Upper lobe of right lung (tissue), 1 donor: ENCODE measurements at regions not wholly inside any gene's neighbourhood (a gene's known extent, or its start where the extent isn't known, plus 50 kb on each side); places are given as distances from the start of the nearest gene placed in this dataset.

Experiments
- ATAC-seq: fragments of 200-7000 bp; cut with Tn5 transposase; one replicate; pipeline ENCODE4 v1.9.1; 2020; ENCODE audit warnings: mild to moderate bottlenecking, moderate library complexity
- DNase-seq: peaks from one replicate; pipeline ENCODE4 v3.0.0-alpha.2; 2020
- H3K27ac ChIP-seq: fragments of 200-600 bp; one replicate; pipeline ENCODE4 v1.8.0; 2022
- H3K27me3 ChIP-seq: fragments of 200-600 bp; one replicate; pipeline ENCODE4 v1.8.0; 2022; ENCODE audit warnings: mild to moderate bottlenecking
- H3K36me3 ChIP-seq: fragments of 200-600 bp; one replicate; pipeline ENCODE4 v1.8.0; 2022
- H3K4me1 ChIP-seq: fragments of 200-600 bp; one replicate; pipeline ENCODE4 v1.8.0; 2022
- H3K4me3 ChIP-seq: fragments of 200-600 bp; one replicate; pipeline ENCODE4 v1.8.0; 2022; ENCODE audit warnings: mild to moderate bottlenecking
- H3K9me3 ChIP-seq: fragments of 200-600 bp; one replicate; pipeline ENCODE4 v1.8.0; 2022
- CTCF ChIP-seq: fragments of 200-600 bp; IDR thresholded peaks from one replicate; pipeline ENCODE4 v1.8.0; 2022; ENCODE audit warnings: antibody characterized with exemption
- intact Hi-C: fragments of 100-400 bp; cut with DNase I; formaldehyde crosslinking; loops from one replicate; pipeline ENCODE4 v1.11.0; 2022
- donor health status: DM: no; HTN: yes; CAD: no; lungs with severe emphysema.

- TF ChIP-seq CTCF, result no peak
- Histone ChIP-seq H3K27me3 (no peaks in the 10 kb centered on the region), H3K4me3 (no peak overlapping the region), H3K9me3 (no peaks in the 10 kb centered on the region), H3K27ac (no peak overlapping the region), H3K36me3 (no peaks in the 10 kb centered on the region), H3K4me1 (peaks cover 7% of the 10 kb centered on the region)
- DNase-seq, result no peak
- intact Hi-C loops, result no loop called here
- no peak for ATAC-seq
Measured at GRCh38 chr6:21348146-21348503, 245.4 kb upstream of the SOX4 start.

- ATAC-seq (peak; percentile 93), DNase-seq (peak; percentile 70)
- TF ChIP-seq CTCF, result no peak
- Histone ChIP-seq H3K9me3 (no peaks in the 10 kb centered on the region), H3K4me1 (peaks cover 7% of the 10 kb centered on the region), H3K36me3 (no peaks in the 10 kb centered on the region), H3K27me3 (no peaks in the 10 kb centered on the region), H3K27ac (no peak overlapping the region), H3K4me3 (no peak overlapping the region)
- intact Hi-C loops, result no loop called here
Measured at GRCh38 chr6:21348504-21349195, 244.9 kb upstream of the SOX4 start.

GRCh38 chr6:21349834-21350233, 243.7 kb upstream of the SOX4 start:
- H3K27me3 ChIP-seq, result no peaks in the 10 kb centered on the region
- no peak overlapping the region for H3K27ac ChIP-seq
- no peak overlapping the region for H3K4me3 ChIP-seq
- intact Hi-C loops, result no loop called here
- H3K4me1 ChIP-seq, result peaks cover 7% of the 10 kb centered on the region
- TF ChIP-seq CTCF, result no peak
- H3K9me3 ChIP-seq, result no peaks in the 10 kb centered on the region
- ATAC-seq, result no peak
- no peaks in the 10 kb centered on the region for H3K36me3 ChIP-seq
- no peak for DNase-seq

GRCh38 chr6:21350926-21351325, 242.6 kb upstream of the SOX4 start:
- H3K36me3 ChIP-seq, result no peaks in the 10 kb centered on the region
- intact Hi-C loops, result no loop called here
- TF ChIP-seq CTCF, result no peak
- no peaks in the 10 kb centered on the region for H3K27me3 ChIP-seq
- no peak overlapping the region for H3K4me3 ChIP-seq
- H3K27ac ChIP-seq, result no peak overlapping the region
- DNase-seq, result no peak
- peaks cover 7% of the 10 kb centered on the region for H3K4me1 ChIP-seq
- H3K9me3 ChIP-seq, result no peaks in the 10 kb centered on the region
- ATAC-seq, result no peak

GRCh38 chr6:21352131-21352530, 241.4 kb upstream of the SOX4 start:
- H3K4me3 ChIP-seq, result no peak overlapping the region
- H3K9me3 ChIP-seq, result no peaks in the 10 kb centered on the region
- no peak for TF ChIP-seq CTCF
- H3K4me1 ChIP-seq, result peaks cover 7% of the 10 kb centered on the region
- ATAC-seq (peak; percentile 40), DNase-seq (no peak)
- no peaks in the 10 kb centered on the region for H3K36me3 ChIP-seq
- no peak overlapping the region for H3K27ac ChIP-seq
- intact Hi-C loops, result no loop called here
- no peaks in the 10 kb centered on the region for H3K27me3 ChIP-seq

GRCh38 chr6:21354805-21355238, 238.7 kb upstream of the SOX4 start:
- Histone ChIP-seq H3K9me3 (no peaks in the 10 kb centered on the region), H3K27ac (no peak overlapping the region), H3K27me3 (no peaks in the 10 kb centered on the region), H3K4me1 (no peaks in the 10 kb centered on the region), H3K36me3 (no peaks in the 10 kb centered on the region), H3K4me3 (no peak overlapping the region)
- DNase-seq (no peak), ATAC-seq (no peak)
- intact Hi-C loops, result no loop called here
- no peak for TF ChIP-seq CTCF
